HEK293 (cell line): ENCODE measurements at regions not wholly inside any gene's neighbourhood (a gene's known extent, or its start where the extent isn't known, plus 50 kb on each side); places are given as distances from the start of the nearest gene placed in this dataset.

Source experiments
- CTCF ChIA-PET: fragments of 350-600 bp; formaldehyde crosslinking; extraction: SDS; loops from one replicate; lab custom pipeline; 2021; ENCODE audit warnings: antibody characterized with exemption; lab: Yijun Ruan, JAX
- POLR2A ChIA-PET: fragments of 300-600 bp; formaldehyde crosslinking; extraction: SDS; loops from one replicate; lab custom pipeline; 2020; ENCODE audit warnings: antibody characterized with exemption, inconsistent platforms; lab: Yijun Ruan, JAX
- H3K27ac ChIP-seq: fragments of 200-500 bp; sonication (Bioruptor generic); 2 replicates; pipeline ENCODE4 v1.5.1; 2014; ENCODE audit warnings: low read depth, low read length, control low read depth, inconsistent platforms; ENCODE audit errors: extremely low read depth
- H3K36me3 ChIP-seq, 2 experiments: fragments of 200-500 bp in 1 of 2; sonication (Bioruptor generic) in 1 of 2; 1 replicate in 1 of 2; 2 replicates in 1 of 2; pipeline ENCODE4 v1.5.1; 2014 to 2017; ENCODE audit warnings: inconsistent platforms in 2 of 2, low read length in 2 of 2; ENCODE audit not compliant: control insufficient read depth in 2 of 2, insufficient read depth in 1 of 2
- H3K4me1 ChIP-seq: fragments of 200-500 bp; sonication (Bioruptor generic); 2 replicates; pipeline ENCODE4 v1.5.1; 2014; ENCODE audit warnings: mild to moderate bottlenecking, low read length, inconsistent platforms; ENCODE audit not compliant: control insufficient read depth, insufficient read depth
- H3K4me3 ChIP-seq: 2 replicates; pipeline ENCODE4 v1.5.1; 2011; ENCODE audit warnings: low read depth, mild to moderate bottlenecking, control low read depth, low read length, moderate library complexity
- H3K9me3 ChIP-seq: fragments of 200-500 bp; sonication (Bioruptor generic); 2 replicates; pipeline ENCODE4 v1.5.1; 2014; ENCODE audit warnings: low read depth, low read length, inconsistent platforms; ENCODE audit not compliant: control insufficient read depth, insufficient read depth
- SCRT1 ChIP-seq: fragments of 450-650 bp; formaldehyde crosslinking; IDR thresholded peaks from 2 replicates; pipeline ENCODE4 v1.5.1; 2016; ENCODE audit warnings: missing biosample characterization, missing genetic modification characterization, borderline replicate concordance
- TCF7L2 ChIP-seq: IDR thresholded peaks from 2 replicates; pipeline ENCODE4 v1.6.1; 2011; ENCODE audit warnings: low read depth, mild to moderate bottlenecking, inconsistent platforms, low read length, moderate library complexity, borderline replicate concordance
- ZBTB7A ChIP-seq: fragments of 450-650 bp; formaldehyde crosslinking; IDR thresholded peaks from 2 replicates; pipeline ENCODE4 v1.5.1; 2016; ENCODE audit warnings: low read depth, missing biosample characterization, missing genetic modification characterization
- ZNF132 ChIP-seq: fragments of 450-650 bp; formaldehyde crosslinking; IDR thresholded peaks from 2 replicates; pipeline ENCODE4 v1.5.1; 2017; ENCODE audit warnings: missing biosample characterization, missing genetic modification characterization, borderline replicate concordance
- ZNF184 ChIP-seq: fragments of 450-650 bp; IDR thresholded peaks from 2 replicates; pipeline ENCODE4 v1.5.1; 2018; ENCODE audit warnings: missing biosample characterization, mild to moderate bottlenecking, missing genetic modification characterization
- ZNF423 ChIP-seq: fragments of 450-650 bp; formaldehyde crosslinking; IDR thresholded peaks from 2 replicates; pipeline ENCODE4 v1.5.1; 2016; ENCODE audit warnings: missing biosample characterization, missing genetic modification characterization
- ZNF426 ChIP-seq: fragments of 450-650 bp; formaldehyde crosslinking; IDR thresholded peaks from 2 replicates; pipeline ENCODE4 v1.5.1; 2017; ENCODE audit warnings: missing biosample characterization, missing genetic modification characterization, mild to moderate bottlenecking, inconsistent platforms, moderate library complexity
- ZNF433 ChIP-seq: fragments of 450-650 bp; formaldehyde crosslinking; IDR thresholded peaks from 2 replicates; pipeline ENCODE4 v1.5.1; 2016; ENCODE audit warnings: missing biosample characterization, missing genetic modification characterization, low read depth
- ZNF514 ChIP-seq: fragments of 450-650 bp; formaldehyde crosslinking; IDR thresholded peaks from 2 replicates; pipeline ENCODE4 v1.5.1; 2016; ENCODE audit warnings: missing biosample characterization, missing genetic modification characterization
- ZNF585B ChIP-seq: fragments of 450-650 bp; formaldehyde crosslinking; IDR thresholded peaks from 2 replicates; pipeline ENCODE4 v1.5.1; 2016; ENCODE audit warnings: missing biosample characterization, missing genetic modification characterization
- ZNF600 ChIP-seq: fragments of 450-650 bp; formaldehyde crosslinking; IDR thresholded peaks from 2 replicates; pipeline ENCODE4 v1.5.1; 2016; ENCODE audit warnings: missing biosample characterization, missing genetic modification characterization
- ZNF624 ChIP-seq: fragments of 450-650 bp; formaldehyde crosslinking; IDR thresholded peaks from 2 replicates; pipeline ENCODE4 v1.5.1; 2017; ENCODE audit warnings: missing biosample characterization, missing genetic modification characterization
- ZNF629 ChIP-seq: fragments of 450-650 bp; formaldehyde crosslinking; IDR thresholded peaks from 2 replicates; pipeline ENCODE4 v1.5.1; 2017; ENCODE audit warnings: missing biosample characterization, missing genetic modification characterization
- ZNF701 ChIP-seq: fragments of 450-650 bp; formaldehyde crosslinking; IDR thresholded peaks from 2 replicates; pipeline ENCODE4 v1.5.1; 2016; ENCODE audit warnings: missing biosample characterization, missing genetic modification characterization
- ZNF777 ChIP-seq: fragments of 450-650 bp; formaldehyde crosslinking; IDR thresholded peaks from 2 replicates; pipeline ENCODE4 v1.5.1; 2017; ENCODE audit warnings: missing biosample characterization, missing genetic modification characterization, borderline replicate concordance
- ZNF785 ChIP-seq: fragments of 450-650 bp; formaldehyde crosslinking; IDR thresholded peaks from 2 replicates; pipeline ENCODE4 v1.5.1; 2016; ENCODE audit warnings: missing biosample characterization, missing genetic modification characterization
- ZNF837 ChIP-seq: fragments of 450-650 bp; formaldehyde crosslinking; IDR thresholded peaks from 2 replicates; pipeline ENCODE4 v1.5.1; 2016; ENCODE audit warnings: missing biosample characterization, missing genetic modification characterization
- TF ChIP-seq, protein P1 (sequence below): fragments of 450-650 bp; formaldehyde crosslinking; IDR thresholded peaks from 2 replicates; pipeline ENCODE4 v1.5.1; 2016; ENCODE audit warnings: missing biosample characterization, missing genetic modification characterization
- TF ChIP-seq, protein P2 (sequence below): fragments of 450-650 bp; formaldehyde crosslinking; IDR thresholded peaks from 2 replicates; pipeline ENCODE4 v1.5.1; 2016; ENCODE audit warnings: missing biosample characterization, missing genetic modification characterization
- TF ChIP-seq, protein P3 (sequence below): fragments of 450-650 bp; formaldehyde crosslinking; IDR thresholded peaks from 2 replicates; pipeline ENCODE4 v1.5.1; 2016; ENCODE audit warnings: missing biosample characterization, missing genetic modification characterization, borderline replicate concordance
- TF ChIP-seq, protein P4 (sequence below): fragments of 450-650 bp; formaldehyde crosslinking; IDR thresholded peaks from 2 replicates; pipeline ENCODE4 v1.5.1; 2017; ENCODE audit warnings: missing biosample characterization, missing genetic modification characterization

DNA sequence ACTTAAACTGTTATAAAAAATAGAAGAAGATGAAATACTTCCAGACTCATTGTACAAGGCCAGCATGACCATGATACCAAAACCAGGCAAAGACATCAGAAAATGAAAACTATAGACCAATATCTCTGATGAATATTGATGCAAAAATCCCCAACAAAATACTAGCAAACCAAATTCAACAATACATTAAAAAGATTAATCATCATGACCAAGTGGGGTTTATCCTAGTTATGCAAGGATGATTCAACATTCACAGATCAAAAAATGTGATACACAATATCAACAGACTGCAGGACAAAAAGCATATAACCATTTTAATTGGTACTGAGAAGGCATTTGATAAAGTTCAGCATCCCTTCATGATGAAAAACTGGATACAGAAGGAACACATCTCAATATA, 824.5 kb upstream of the RAG2 start:
- Histone ChIP-seq H3K9me3 (no peaks in the 10 kb centered on the region), H3K27ac (no peak overlapping the region), H3K4me3 (no peak overlapping the region), H3K4me1 (no peaks in the 10 kb centered on the region), H3K36me3 (no peaks in the 10 kb centered on the region)
- ChIA-PET CTCF (no interaction called here), POLR2A (no interaction called here)
- TF ChIP-seq ZNF433 (tag by site-specific recombination) (no peak), ZNF423 (no peak)
- TF ChIP-seq, protein P1, sequence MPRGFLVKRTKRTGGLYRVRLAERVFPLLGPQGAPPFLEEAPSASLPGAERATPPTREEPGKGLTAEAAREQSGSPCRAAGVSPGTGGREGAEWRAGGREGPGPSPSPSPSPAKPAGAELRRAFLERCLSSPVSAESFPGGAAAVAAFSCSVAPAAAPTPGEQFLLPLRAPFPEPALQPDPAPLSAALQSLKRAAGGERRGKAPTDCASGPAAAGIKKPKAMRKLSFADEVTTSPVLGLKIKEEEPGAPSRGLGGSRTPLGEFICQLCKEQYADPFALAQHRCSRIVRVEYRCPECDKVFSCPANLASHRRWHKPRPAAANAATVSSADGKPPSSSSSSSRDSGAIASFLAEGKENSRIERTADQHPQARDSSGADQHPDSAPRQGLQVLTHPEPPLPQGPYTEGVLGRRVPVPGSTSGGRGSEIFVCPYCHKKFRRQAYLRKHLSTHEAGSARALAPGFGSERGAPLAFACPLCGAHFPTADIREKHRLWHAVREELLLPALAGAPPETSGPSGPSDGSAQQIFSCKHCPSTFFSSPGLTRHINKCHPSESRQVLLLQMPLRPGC (tag by site-specific recombination): no peak

DNA sequence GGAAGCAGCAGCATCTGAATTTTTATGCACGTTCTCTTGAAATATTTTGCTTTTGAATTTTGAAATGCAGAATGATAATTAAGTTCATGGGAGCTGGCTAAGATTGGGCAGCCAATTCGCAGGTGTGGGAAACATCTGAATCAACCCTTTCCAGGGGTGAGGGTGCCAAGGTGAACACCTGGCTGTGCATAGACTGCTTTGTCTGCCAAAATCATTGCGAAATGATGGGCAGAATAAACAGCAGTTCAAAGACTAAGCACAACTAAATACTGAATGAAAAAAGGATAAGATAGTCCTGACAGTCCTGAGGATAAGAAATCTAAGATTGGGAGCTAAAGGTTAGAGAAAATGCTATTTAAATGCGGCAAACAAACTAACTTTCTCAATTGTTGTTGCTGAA, 813.3 kb upstream of the RAG2 start:
- TF ChIP-seq ZNF837 (tag by site-specific recombination): no peak
- TF ChIP-seq ZNF184 (tag by site-specific recombination): no peak
- TF ChIP-seq ZNF426: no peak
- no peak for TF ChIP-seq ZNF585B
- TF ChIP-seq ZBTB7A (tag by site-specific recombination): no peak
- TF ChIP-seq SCRT1 (tag by site-specific recombination): no peak
- TF ChIP-seq, protein P2, sequence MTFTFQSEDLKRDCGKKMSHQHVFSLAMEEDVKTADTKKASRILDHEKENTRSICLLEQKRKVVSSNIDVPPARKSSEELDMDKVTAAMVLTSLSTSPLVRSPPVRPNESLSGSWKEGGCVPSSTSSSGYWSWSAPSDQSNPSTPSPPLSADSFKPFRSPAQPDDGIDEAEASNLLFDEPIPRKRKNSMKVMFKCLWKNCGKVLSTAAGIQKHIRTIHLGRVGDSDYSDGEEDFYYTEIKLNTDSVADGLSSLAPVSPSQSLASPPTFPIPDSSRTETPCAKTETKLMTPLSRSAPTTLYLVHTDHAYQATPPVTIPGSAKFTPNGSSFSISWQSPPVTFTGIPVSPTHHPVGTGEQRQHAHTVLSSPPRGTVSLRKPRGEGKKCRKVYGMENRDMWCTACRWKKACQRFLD (tag by site-specific recombination): no peak
- TF ChIP-seq ZNF514: no peak
- TF ChIP-seq ZNF629 (tag by site-specific recombination): no peak
- TF ChIP-seq, protein P3, sequence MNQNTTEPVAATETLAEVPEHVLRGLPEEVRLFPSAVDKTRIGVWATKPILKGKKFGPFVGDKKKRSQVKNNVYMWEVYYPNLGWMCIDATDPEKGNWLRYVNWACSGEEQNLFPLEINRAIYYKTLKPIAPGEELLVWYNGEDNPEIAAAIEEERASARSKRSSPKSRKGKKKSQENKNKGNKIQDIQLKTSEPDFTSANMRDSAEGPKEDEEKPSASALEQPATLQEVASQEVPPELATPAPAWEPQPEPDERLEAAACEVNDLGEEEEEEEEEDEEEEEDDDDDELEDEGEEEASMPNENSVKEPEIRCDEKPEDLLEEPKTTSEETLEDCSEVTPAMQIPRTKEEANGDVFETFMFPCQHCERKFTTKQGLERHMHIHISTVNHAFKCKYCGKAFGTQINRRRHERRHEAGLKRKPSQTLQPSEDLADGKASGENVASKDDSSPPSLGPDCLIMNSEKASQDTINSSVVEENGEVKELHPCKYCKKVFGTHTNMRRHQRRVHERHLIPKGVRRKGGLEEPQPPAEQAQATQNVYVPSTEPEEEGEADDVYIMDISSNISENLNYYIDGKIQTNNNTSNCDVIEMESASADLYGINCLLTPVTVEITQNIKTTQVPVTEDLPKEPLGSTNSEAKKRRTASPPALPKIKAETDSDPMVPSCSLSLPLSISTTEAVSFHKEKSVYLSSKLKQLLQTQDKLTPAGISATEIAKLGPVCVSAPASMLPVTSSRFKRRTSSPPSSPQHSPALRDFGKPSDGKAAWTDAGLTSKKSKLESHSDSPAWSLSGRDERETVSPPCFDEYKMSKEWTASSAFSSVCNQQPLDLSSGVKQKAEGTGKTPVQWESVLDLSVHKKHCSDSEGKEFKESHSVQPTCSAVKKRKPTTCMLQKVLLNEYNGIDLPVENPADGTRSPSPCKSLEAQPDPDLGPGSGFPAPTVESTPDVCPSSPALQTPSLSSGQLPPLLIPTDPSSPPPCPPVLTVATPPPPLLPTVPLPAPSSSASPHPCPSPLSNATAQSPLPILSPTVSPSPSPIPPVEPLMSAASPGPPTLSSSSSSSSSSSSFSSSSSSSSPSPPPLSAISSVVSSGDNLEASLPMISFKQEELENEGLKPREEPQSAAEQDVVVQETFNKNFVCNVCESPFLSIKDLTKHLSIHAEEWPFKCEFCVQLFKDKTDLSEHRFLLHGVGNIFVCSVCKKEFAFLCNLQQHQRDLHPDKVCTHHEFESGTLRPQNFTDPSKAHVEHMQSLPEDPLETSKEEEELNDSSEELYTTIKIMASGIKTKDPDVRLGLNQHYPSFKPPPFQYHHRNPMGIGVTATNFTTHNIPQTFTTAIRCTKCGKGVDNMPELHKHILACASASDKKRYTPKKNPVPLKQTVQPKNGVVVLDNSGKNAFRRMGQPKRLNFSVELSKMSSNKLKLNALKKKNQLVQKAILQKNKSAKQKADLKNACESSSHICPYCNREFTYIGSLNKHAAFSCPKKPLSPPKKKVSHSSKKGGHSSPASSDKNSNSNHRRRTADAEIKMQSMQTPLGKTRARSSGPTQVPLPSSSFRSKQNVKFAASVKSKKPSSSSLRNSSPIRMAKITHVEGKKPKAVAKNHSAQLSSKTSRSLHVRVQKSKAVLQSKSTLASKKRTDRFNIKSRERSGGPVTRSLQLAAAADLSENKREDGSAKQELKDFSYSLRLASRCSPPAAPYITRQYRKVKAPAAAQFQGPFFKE (tag by site-specific recombination): no peak
- TF ChIP-seq ZNF701 (tag by site-specific recombination): no peak
- Histone ChIP-seq H3K9me3 (no peaks in the 10 kb centered on the region), H3K27ac (no peak overlapping the region), H3K36me3 (no peaks in the 10 kb centered on the region), H3K4me3 (no peak overlapping the region), H3K4me1 (no peaks in the 10 kb centered on the region)
- POLR2A ChIA-PET: no interaction called here
- CTCF ChIA-PET: interaction anchor here (0.6 kb wide), 1 partner anchor 361 kb away, joined by 3 read pairs; no protein-coding TSS in a partner anchor

DNA sequence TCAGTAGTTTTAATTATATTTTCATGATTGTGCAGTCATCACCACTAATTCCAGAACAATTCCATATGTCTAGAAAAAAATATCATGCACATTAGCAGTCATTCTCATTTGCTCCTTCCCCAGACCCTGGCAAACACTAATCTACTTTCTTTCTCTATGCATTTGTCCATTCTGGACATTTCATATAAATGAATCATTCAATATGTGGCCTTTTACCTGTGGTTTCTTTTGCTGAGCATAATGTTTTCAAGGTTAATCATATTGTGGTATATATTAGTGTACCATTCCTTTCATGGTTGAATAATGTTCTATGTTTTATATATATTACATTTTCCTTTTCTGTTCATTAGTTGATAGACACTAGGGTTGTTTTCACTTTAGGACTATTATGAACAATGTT, 811.1 kb upstream of the RAG2 start:
- Histone ChIP-seq H3K4me1 (no peaks in the 10 kb centered on the region), H3K4me3 (no peak overlapping the region), H3K27ac (no peak overlapping the region), H3K9me3 (no peaks in the 10 kb centered on the region), H3K36me3 (no peaks in the 10 kb centered on the region)
- POLR2A ChIA-PET: no interaction called here
- CTCF ChIA-PET: no interaction called here
- no peak for TF ChIP-seq ZNF132 (tag by site-specific recombination)
- no peak for TF ChIP-seq ZNF785 (tag by site-specific recombination)
- TF ChIP-seq ZNF777 (tag by site-specific recombination): no peak
- no peak for TF ChIP-seq TCF7L2
- TF ChIP-seq, protein P4, sequence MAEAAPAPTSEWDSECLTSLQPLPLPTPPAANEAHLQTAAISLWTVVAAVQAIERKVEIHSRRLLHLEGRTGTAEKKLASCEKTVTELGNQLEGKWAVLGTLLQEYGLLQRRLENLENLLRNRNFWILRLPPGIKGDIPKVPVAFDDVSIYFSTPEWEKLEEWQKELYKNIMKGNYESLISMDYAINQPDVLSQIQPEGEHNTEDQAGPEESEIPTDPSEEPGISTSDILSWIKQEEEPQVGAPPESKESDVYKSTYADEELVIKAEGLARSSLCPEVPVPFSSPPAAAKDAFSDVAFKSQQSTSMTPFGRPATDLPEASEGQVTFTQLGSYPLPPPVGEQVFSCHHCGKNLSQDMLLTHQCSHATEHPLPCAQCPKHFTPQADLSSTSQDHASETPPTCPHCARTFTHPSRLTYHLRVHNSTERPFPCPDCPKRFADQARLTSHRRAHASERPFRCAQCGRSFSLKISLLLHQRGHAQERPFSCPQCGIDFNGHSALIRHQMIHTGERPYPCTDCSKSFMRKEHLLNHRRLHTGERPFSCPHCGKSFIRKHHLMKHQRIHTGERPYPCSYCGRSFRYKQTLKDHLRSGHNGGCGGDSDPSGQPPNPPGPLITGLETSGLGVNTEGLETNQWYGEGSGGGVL (tag by site-specific recombination): no peak
- TF ChIP-seq ZNF600 (tag by site-specific recombination): no peak
- no peak for TF ChIP-seq ZNF624 (tag by site-specific recombination)
